ENCODE measurements at regions not wholly inside any gene's neighbourhood (a gene's known extent, or its start where the extent isn't known, plus 50 kb on each side); places are given as distances from the start of the nearest gene placed in this dataset.

DNA sequence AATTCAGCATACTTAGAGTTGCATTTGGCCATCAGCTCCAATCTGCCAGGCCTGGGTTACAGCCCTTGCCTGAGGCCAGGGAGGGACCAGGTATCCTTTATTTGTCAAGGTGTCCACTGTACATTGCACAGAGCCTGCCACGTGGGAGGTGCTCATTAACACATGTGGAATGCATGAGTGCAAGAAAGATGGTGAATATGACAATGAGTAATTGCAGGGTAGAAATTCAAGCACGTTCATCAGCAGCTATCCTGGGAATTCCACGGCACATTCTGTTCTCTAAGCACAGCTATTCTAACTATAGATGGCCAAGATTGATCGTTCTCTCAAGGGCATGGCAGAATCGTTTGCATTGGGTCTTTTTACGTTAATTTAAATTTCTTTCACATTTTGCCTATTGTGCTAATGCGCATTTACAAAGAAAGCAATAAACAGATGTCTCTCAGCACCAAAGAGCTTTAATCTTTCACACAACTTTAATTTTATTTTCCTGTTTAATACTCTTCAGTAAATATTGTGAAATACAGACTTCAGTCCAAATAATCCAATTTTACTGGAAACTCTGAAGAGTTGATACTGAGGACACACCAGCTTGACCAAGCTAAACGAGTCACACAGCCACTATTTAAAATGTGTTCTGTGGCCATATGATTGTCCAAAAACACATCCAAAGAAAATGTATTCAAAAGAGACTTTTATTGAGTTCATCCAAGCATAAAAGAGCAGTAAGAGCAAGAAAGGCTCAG is 1025.7 kb upstream of the TMEM132C start:
- H3K4me1 ChIP-seq (replicated peaks in 1 of 4; ENCODE audit: control insufficient read depth in 3 of 4, insufficient read depth in 4 of 4, low read length in 3 of 4): peaks cover 0 to 3% (median 1%) of the 10 kb centered on the region in 4 experiments; a peak in 4 of 7 replicates
- WGBS, 2 experiments (ENCODE audit: extremely low coverage in 1 of 2, insufficient coverage in 1 of 2, insufficient read length in 1 of 2, insufficient replicate concordance in 2 of 2, low coverage in 1 of 2, low lambda C conversion rate in 2 of 2, missing lambda C conversion rate in 1 of 2): 78% methylated on average over 8 of the region's 8 CpGs; no CpG with 5 or more reads in 1 of the 2 experiments
- peaks cover 0 to 2% of the 10 kb centered on the region in 2 experiments for H4K20me1 ChIP-seq (replicated peaks in 1 of 2; ENCODE audit: control insufficient read depth in 1 of 2, insufficient read depth in 2 of 2, low read length in 2 of 2)
- DNase-seq (ENCODE audit: low read depth in 1 of 2, low spot score in 2 of 2): no peak
- POLR2A ChIA-PET (ENCODE audit: partially characterized antibody): no interaction called here
- CTCF ChIA-PET (ENCODE audit: partially characterized antibody): interaction anchor here (1.0 to 2.0 kb wide), 4 partner anchors 17 to 216 kb away, joined by 3 to 7 read pairs (median 5); no protein-coding TSS in a partner anchor
- no peak overlapping the region for H2BK120ac ChIP-seq (replicated peaks; ENCODE audit: low read depth, low read length)
- H3K56ac ChIP-seq (replicated peaks; ENCODE audit: insufficient read length, low read depth, low read length): no peak overlapping the region
- H2BK15ac ChIP-seq (ENCODE audit: low read length): no peak overlapping the region
- no peaks in the 10 kb centered on the region for H3K27me3 ChIP-seq (replicated peaks in 1 of 4; ENCODE audit: control insufficient read depth in 3 of 4, extremely low read depth in 1 of 4, insufficient read depth in 3 of 4, low read length in 3 of 4)
- no peak overlapping the region for H2BK20ac ChIP-seq (ENCODE audit: low read length)
- no peak overlapping the region for H2AFZ ChIP-seq (ENCODE audit: low read length)
- H2AK5ac ChIP-seq (ENCODE audit: low read depth, low read length): no peak overlapping the region
- no peak overlapping the region for H3K27ac ChIP-seq (ENCODE audit: low read depth, low read length)
- H3K79me1 ChIP-seq (ENCODE audit: low read depth, low read length): no peaks in the 10 kb centered on the region
- no peak overlapping the region for H2BK5ac ChIP-seq (ENCODE audit: low read depth, low read length)
- no peak overlapping the region for H3K4me3 ChIP-seq (ENCODE audit: extremely low read depth in 1 of 4, insufficient read depth in 2 of 4, low read depth in 3 of 4, low read length in 4 of 4)
- FAIRE-seq: no peak
- no peak overlapping the region for H3K9ac ChIP-seq (replicated peaks in 1 of 4; ENCODE audit: extremely low read depth in 1 of 4, low read depth in 3 of 4, low read length in 3 of 4)
- no peaks in the 10 kb centered on the region for H3K9me3 ChIP-seq (ENCODE audit: insufficient read depth in 2 of 2, low read depth in 1 of 2, low read length in 1 of 2)
- H3K23me2 ChIP-seq (ENCODE audit: low read depth, low read length): peaks cover 8% of the 10 kb centered on the region
- H3K36me3 ChIP-seq (ENCODE audit: control insufficient read depth in 2 of 4, insufficient read depth in 4 of 4, low read length in 3 of 4): no peaks in the 10 kb centered on the region
- H4K91ac ChIP-seq (replicated peaks; ENCODE audit: insufficient read length, low read length): no peak overlapping the region
- no peak overlapping the region for H3K18ac ChIP-seq (ENCODE audit: extremely low read depth, low read length)
- H2BK12ac ChIP-seq (ENCODE audit: low read depth, low read length): no peak overlapping the region
- H3K23ac ChIP-seq (ENCODE audit: insufficient read length): no peak overlapping the region
- no peak overlapping the region for H4K5ac ChIP-seq (ENCODE audit: insufficient read length, low read depth, low read length)
- H3K4me2 ChIP-seq (ENCODE audit: insufficient read depth in 1 of 2, low read depth in 2 of 2, low read length in 2 of 2): no peak overlapping the region
- no peaks in the 10 kb centered on the region for H3K79me2 ChIP-seq (ENCODE audit: control insufficient read depth in 1 of 2, insufficient read depth in 2 of 2, low read length in 2 of 2)
- H3K14ac ChIP-seq (ENCODE audit: insufficient read length): no peak overlapping the region
- no peak overlapping the region for H3K4ac ChIP-seq (replicated peaks; ENCODE audit: insufficient read length, low read depth, low read length)
- no peak overlapping the region for H4K8ac ChIP-seq (ENCODE audit: extremely low read depth, insufficient read depth, low read length)
- TF ChIP-seq CREB1 (IDR thresholded peaks at IDR 0.05): no peak
- no peak for TF ChIP-seq POLR2A (IDR thresholded peaks at IDR 0.05; ENCODE audit: control extremely low read depth in 1 of 2, low read depth in 2 of 2, low read length in 2 of 2)
- TF ChIP-seq, protein P1, sequence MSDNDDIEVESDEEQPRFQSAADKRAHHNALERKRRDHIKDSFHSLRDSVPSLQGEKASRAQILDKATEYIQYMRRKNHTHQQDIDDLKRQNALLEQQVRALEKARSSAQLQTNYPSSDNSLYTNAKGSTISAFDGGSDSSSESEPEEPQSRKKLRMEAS (IDR thresholded peaks at IDR 0.05): no peak
- TF ChIP-seq, protein P2, sequence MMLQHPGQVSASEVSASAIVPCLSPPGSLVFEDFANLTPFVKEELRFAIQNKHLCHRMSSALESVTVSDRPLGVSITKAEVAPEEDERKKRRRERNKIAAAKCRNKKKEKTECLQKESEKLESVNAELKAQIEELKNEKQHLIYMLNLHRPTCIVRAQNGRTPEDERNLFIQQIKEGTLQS (IDR thresholded peaks at IDR 0.05; ENCODE audit: insufficient read depth, low read depth, low read length): no peak
- no peak for TF ChIP-seq RXRA (IDR thresholded peaks at IDR 0.05; ENCODE audit: insufficient read depth, low read depth, low read length)
- no peak for TF ChIP-seq POLR2AphosphoS5 (IDR thresholded peaks at IDR 0.05; ENCODE audit: low read depth, low read length)
- no peak for TF ChIP-seq BACH1 (IDR thresholded peaks at IDR 0.05; ENCODE audit: low read length)
- TF ChIP-seq ASH2L (IDR thresholded peaks at IDR 0.05; ENCODE audit: low read length): no peak
- no peak for TF ChIP-seq BRCA1 (IDR thresholded peaks at IDR 0.05; ENCODE audit: low read depth, low read length)
- no peak for TF ChIP-seq NRF1 (IDR thresholded peaks at IDR 0.05; ENCODE audit: low read depth, low read length)
- TF ChIP-seq EP300 (IDR thresholded peaks at IDR 0.05; ENCODE audit: borderline replicate concordance in 1 of 2, low read depth in 2 of 2, low read length in 2 of 2): no peak
- no peak for TF ChIP-seq RNF2 (IDR thresholded peaks at IDR 0.05; ENCODE audit: borderline replicate concordance, low read depth, low read length, missing control alignments, poor library complexity, severe bottlenecking)
- TF ChIP-seq TCF12 (IDR thresholded peaks at IDR 0.05; ENCODE audit: low read depth, low read length): no peak
